ENCODE measurements at regions not wholly inside any gene's neighbourhood (a gene's known extent, or its start where the extent isn't known, plus 50 kb on each side); places are given as distances from the start of the nearest gene placed in this dataset.

GRCh38 chr14:65860956-65861611 lies 448.6 kb downstream of the FUT8 start:
- CTCF ChIA-PET, result interaction anchor here (1.0 kb wide), 1 partner anchor 37 kb away, joined by 3 read pairs; no protein-coding TSS in a partner anchor
- H3K4me3 ChIP-seq (ENCODE audit: low read depth, low read length), result no peak overlapping the region
- POLR2A ChIA-PET, result no interaction called here
- DNase-seq (ENCODE audit: low read depth, low spot score), result no peak
- TF ChIP-seq CTCF (IDR thresholded peaks at IDR 0.05; ENCODE audit: insufficient read depth, low read length, missing control alignments), result no peak

GRCh38 chr14:65864549-65864948 lies 452.0 kb downstream of the FUT8 start:
- POLR2A ChIA-PET, result no interaction called here
- no peak for DNase-seq (ENCODE audit: low read depth, low spot score)
- TF ChIP-seq CTCF (IDR thresholded peaks at IDR 0.05; ENCODE audit: insufficient read depth, low read length, missing control alignments), result no peak
- no peak overlapping the region for H3K4me3 ChIP-seq (ENCODE audit: low read depth, low read length)
- CTCF ChIA-PET, result no interaction called here

- H3K4me3 ChIP-seq (ENCODE audit: low read depth, low read length), result no peak overlapping the region
- TF ChIP-seq CTCF (IDR thresholded peaks at IDR 0.05; ENCODE audit: insufficient read depth, low read length, missing control alignments), result no peak
- CTCF ChIA-PET, result no interaction called here
- DNase-seq (ENCODE audit: low read depth, low spot score), result no peak
- POLR2A ChIA-PET, result no interaction called here
Observed at GRCh38 chr14:65864984-65865383, 452.5 kb downstream of the FUT8 start.

GRCh38 chr14:65866448-65866847 lies 453.9 kb downstream of the FUT8 start:
- DNase-seq (ENCODE audit: low read depth, low spot score), result no peak
- H3K4me3 ChIP-seq (ENCODE audit: low read depth, low read length), result no peak overlapping the region
- no peak for TF ChIP-seq CTCF (IDR thresholded peaks at IDR 0.05; ENCODE audit: insufficient read depth, low read length, missing control alignments)
- ChIA-PET POLR2A (no interaction called here), CTCF (no interaction called here)

GRCh38 chr14:65866886-65867285 lies 454.4 kb downstream of the FUT8 start:
- no peak for TF ChIP-seq CTCF (IDR thresholded peaks at IDR 0.05; ENCODE audit: insufficient read depth, low read length, missing control alignments)
- POLR2A ChIA-PET, result no interaction called here
- H3K4me3 ChIP-seq (ENCODE audit: low read depth, low read length), result no peak overlapping the region
- CTCF ChIA-PET, result no interaction called here
- DNase-seq (ENCODE audit: low read depth, low spot score), result no peak

- no peak for DNase-seq (ENCODE audit: low read depth, low spot score)
- no peak overlapping the region for H3K4me3 ChIP-seq (ENCODE audit: low read depth, low read length)
- CTCF ChIA-PET, result no interaction called here
- no peak for TF ChIP-seq CTCF (IDR thresholded peaks at IDR 0.05; ENCODE audit: insufficient read depth, low read length, missing control alignments)
- POLR2A ChIA-PET, result no interaction called here
Observed at GRCh38 chr14:65867333-65867732, 454.8 kb downstream of the FUT8 start.

All from AG04449 (cell line).